Choroid plexus epithelial cell (primary cell): ENCODE measurements at regions not wholly inside any gene's neighbourhood (a gene's known extent, or its start where the extent isn't known, plus 50 kb on each side); places are given as distances from the start of the nearest gene placed in this dataset.

Experiments
- DNase-seq: peaks from one replicate; pipeline ENCODE4 v3.0.0-alpha.2; 2010; ENCODE audit warnings: low read depth
- H3K4me3 ChIP-seq: 2 replicates; pipeline ENCODE4 v1.5.1; 2011; ENCODE audit warnings: low read depth, mild to moderate bottlenecking, control low read depth, low read length, moderate library complexity
- CTCF ChIP-seq: conservative IDR thresholded peaks from 2 replicates; pipeline ENCODE4 v1.5.1; 2011; ENCODE audit warnings: low read depth, mild to moderate bottlenecking, control low read depth, inconsistent platforms, low read length, moderate library complexity

DNA sequence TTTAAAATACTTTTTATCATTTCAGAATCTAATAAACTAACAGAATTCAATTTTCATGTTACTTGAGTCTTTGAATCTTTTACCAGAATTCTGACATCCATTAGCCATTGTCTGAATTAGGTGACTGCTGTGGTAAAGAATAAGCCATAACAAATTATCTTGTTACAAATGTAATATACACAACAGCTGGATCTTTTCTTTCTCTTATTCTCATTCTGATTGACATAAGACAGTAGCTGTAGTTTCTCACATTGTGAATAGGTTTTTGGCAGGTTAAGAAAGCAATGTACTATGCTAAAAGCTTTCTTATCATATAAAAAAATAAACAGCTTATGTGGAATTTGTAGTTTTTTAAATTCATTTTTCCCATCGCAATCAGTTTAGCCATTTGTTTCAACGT is 734.0 kb upstream of the PCDH9 start:
- DNase-seq: no peak
- no peak for TF ChIP-seq CTCF
- H3K4me3 ChIP-seq: no peak overlapping the region

DNA sequence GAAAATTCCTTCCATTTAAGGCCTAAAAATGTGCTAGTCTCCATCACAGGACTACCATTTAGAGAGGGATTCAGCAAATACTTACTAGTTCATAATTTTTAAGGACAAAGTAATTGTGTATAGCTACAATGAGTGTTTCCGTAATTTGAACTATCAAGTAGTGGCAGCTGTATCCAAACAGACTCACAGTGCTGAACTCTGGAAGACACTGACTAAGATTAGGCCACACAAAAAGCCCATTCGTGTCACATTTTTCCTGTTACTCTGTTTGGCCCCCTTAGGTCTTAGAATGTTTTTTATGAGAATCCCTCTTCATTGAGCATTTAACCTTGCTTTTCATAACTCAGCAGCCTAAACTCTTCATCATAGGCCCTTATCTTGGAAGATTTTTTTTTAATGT is 731.2 kb upstream of the PCDH9 start:
- DNase-seq: no peak
- no peak overlapping the region for H3K4me3 ChIP-seq
- TF ChIP-seq CTCF: no peak

DNA sequence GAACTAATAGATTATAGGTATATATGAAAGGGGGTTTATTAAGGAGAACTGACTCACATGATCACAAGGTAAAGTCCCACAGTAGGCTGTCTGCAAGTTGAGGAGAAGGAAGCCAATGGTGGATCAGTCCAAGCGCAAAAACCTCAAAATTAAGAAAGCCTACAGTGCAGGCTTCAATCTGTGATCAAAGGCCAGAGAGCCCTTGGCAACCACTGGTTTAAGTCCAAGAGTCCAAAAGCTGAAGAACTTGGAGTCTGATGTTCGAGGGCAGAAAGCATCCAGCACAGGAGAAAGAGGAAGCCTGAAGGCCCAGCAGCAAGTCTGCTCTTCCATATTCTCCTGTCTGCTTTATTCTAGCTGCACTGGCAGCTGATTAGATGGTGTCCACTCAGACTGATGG is 721.3 kb upstream of the PCDH9 start:
- no peak for TF ChIP-seq CTCF

GRCh38 chr13:67950603-67951002 is 720.5 kb upstream of the PCDH9 start:
- DNase-seq: no peak
- H3K4me3 ChIP-seq: no peak overlapping the region
- no peak for TF ChIP-seq CTCF

More for the DNA sequence above, 721.3 kb upstream of the PCDH9 start:
- DNase-seq: no peak
- H3K4me3 ChIP-seq: no peak overlapping the region

GRCh38 chr13:67946131-67946530 is 716.0 kb upstream of the PCDH9 start:
- no peak for TF ChIP-seq CTCF
- DNase-seq: no peak
- H3K4me3 ChIP-seq: no peak overlapping the region

GRCh38 chr13:67943116-67943515 is 713.0 kb upstream of the PCDH9 start:
- no peak overlapping the region for H3K4me3 ChIP-seq
- no peak for TF ChIP-seq CTCF
- no peak for DNase-seq

DNA sequence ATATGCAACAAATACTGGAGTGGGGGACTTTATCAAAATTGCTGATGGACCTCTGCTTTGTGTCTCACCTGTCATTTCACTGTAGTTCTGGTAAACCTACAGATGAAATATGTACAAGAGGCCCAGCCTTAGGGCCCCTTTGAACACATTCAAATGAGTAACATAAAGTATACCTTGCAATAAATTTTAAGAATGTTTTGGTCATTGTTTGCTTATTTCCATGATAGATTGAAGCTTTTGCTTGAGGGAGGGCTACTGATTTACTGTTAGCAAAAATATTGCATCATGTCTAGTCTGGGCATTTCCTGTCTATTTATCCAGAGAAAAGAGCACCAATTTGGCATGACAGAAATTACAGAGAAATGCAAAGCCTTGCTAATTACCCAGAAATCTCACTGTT is 705.5 kb upstream of the PCDH9 start:
- H3K4me3 ChIP-seq: no peak overlapping the region
- TF ChIP-seq CTCF: no peak
- DNase-seq: no peak
